ENCODE measurements at regions not wholly inside any gene's neighbourhood (a gene's known extent, or its start where the extent isn't known, plus 50 kb on each side); places are given as distances from the start of the nearest gene placed in this dataset.

DNA sequence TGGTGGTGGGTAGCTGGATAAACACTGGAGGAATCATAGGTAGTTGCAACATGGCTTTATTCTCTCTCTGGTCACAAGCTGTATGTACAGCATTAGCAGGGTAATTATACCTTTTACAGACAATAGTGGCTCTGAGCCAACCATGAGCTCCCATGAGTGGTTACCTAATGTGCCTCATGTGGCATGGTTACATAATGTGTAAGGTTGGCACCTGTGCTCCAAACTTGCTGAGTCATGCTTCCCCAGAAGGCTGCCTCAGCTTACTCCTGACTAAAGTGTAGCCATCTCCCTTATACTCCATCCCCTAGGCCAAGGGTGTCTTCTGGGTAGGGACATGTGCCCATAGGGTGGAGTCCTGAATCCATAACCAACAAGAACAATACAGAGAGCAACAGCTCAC, 345.3 kb upstream of the SEMA3C start:
- no TSS peak for BruUV-seq (replicated peaks)
- no peak overlapping the region for H2AFZ ChIP-seq (ENCODE audit: low read depth, low read length)
- dilution Hi-C loops (cut with MboI; ENCODE audit: extremely low pct_ligation_motif_present, low sequenced_read_pairs) = no loop called here
- TF ChIP-seq POLR2A (IDR thresholded peaks at IDR 0.05; ENCODE audit: low read depth, low read length) (no peak), MAX (IDR thresholded peaks at IDR 0.05; ENCODE audit: insufficient read depth, insufficient read length) (no peak), GATA2 (IDR thresholded peaks at IDR 0.05; ENCODE audit: insufficient read depth, insufficient read length, low read depth, low read length) (no peak), CTCF (IDR thresholded peaks at IDR 0.05; ENCODE audit: extremely low read depth in 1 of 2, insufficient read depth in 1 of 2, low read depth in 1 of 2, low read length in 2 of 2) (no peak), MYC (IDR thresholded peaks at IDR 0.05; ENCODE audit: low read depth, low read length) (no peak), FOS (IDR thresholded peaks at IDR 0.05; ENCODE audit: borderline replicate concordance, insufficient read depth, low read length) (no peak), POLR2AphosphoS5 (IDR thresholded peaks at IDR 0.05; ENCODE audit: insufficient read depth, low read depth, low read length) (no peak), JUN (IDR thresholded peaks at IDR 0.05; ENCODE audit: borderline replicate concordance, insufficient read depth, insufficient read length, low read depth) (no peak), EZH2 (IDR thresholded peaks at IDR 0.05; ENCODE audit: borderline replicate concordance, low read depth, low read length, severe bottlenecking) (no peak)
- FAIRE-seq (no peak), DNase-seq (ENCODE audit: low read depth, low spot score) (peak; percentile 11)
- H3K4me2 ChIP-seq (ENCODE audit: insufficient read depth, low read length) = no peak overlapping the region
- no peaks in the 10 kb centered on the region for H3K9me3 ChIP-seq (replicated peaks; ENCODE audit: control insufficient read depth, insufficient read depth, low read length)
- H3K4me1 ChIP-seq (ENCODE audit: control insufficient read depth, extremely low read depth, insufficient read depth, low read length) = no peaks in the 10 kb centered on the region
- H3K9ac ChIP-seq (replicated peaks; ENCODE audit: extremely low read depth, insufficient read depth, low read length) = no peak overlapping the region
- no peaks in the 10 kb centered on the region for H3K79me2 ChIP-seq (ENCODE audit: control insufficient read depth, insufficient read depth, low read length)
- H3K27ac ChIP-seq (ENCODE audit: insufficient read depth, low read depth, low read length) = no peak overlapping the region
- H3K36me3 ChIP-seq (ENCODE audit: control insufficient read depth in 2 of 2, extremely low read depth in 1 of 2, insufficient read depth in 2 of 2, low read length in 2 of 2) = no peaks in the 10 kb centered on the region
- no peak overlapping the region for H3K4me3 ChIP-seq (replicated peaks in 1 of 3; ENCODE audit: insufficient read depth in 1 of 3, low read depth in 1 of 3, low read length in 3 of 3)
- ChIA-PET POLR2A (no interaction called here), CTCF (no interaction called here)
- no peaks in the 10 kb centered on the region for H3K27me3 ChIP-seq (ENCODE audit: control insufficient read depth in 2 of 2, insufficient read depth in 2 of 2, low read length in 2 of 2)
- H4K20me1 ChIP-seq (replicated peaks; ENCODE audit: control insufficient read depth, extremely low read depth, insufficient read depth, low read length) = no peaks in the 10 kb centered on the region
- intact Hi-C loops (cut with micrococcal nuclease) = no loop called here
- H3K9me1 ChIP-seq (replicated peaks; ENCODE audit: control insufficient read depth, extremely low read depth, insufficient read depth, low read length) = no peaks in the 10 kb centered on the region
